ENCODE measurements at regions not wholly inside any gene's neighbourhood (a gene's known extent, or its start where the extent isn't known, plus 50 kb on each side); places are given as distances from the start of the nearest gene placed in this dataset.

GRCh38 chr4:165723051-165723795 lies 149.8 kb upstream of the TLL1 start:
- DNase-seq (ENCODE audit: low spot score) = no peak
- Histone ChIP-seq H3K79me2 (ENCODE audit: insufficient read depth, low read length) (no peaks in the 10 kb centered on the region), H3K4me1 (ENCODE audit: insufficient read depth, low read length) (no peaks in the 10 kb centered on the region), H3K9me3 (ENCODE audit: low read length) (no peaks in the 10 kb centered on the region), H3K27ac (ENCODE audit: extremely low read length, insufficient read depth, low read length) (no peak overlapping the region), H4K20me1 (ENCODE audit: insufficient read depth, low read length) (no peaks in the 10 kb centered on the region), H3K9ac (ENCODE audit: insufficient read depth, low read depth, low read length) (no peak overlapping the region), H3K4me3 (replicated peaks in 1 of 3; ENCODE audit: insufficient read depth in 1 of 3, low read depth in 2 of 3, low read length in 3 of 3) (no peak overlapping the region), H3K36me3 (replicated peaks in 1 of 2; ENCODE audit: control insufficient read depth in 1 of 2, insufficient read depth in 2 of 2, low read length in 2 of 2) (no peaks in the 10 kb centered on the region), H2AFZ (ENCODE audit: low read length) (no peak overlapping the region), H3K4me2 (ENCODE audit: low read depth, low read length) (no peak overlapping the region), H3K27me3 (ENCODE audit: control insufficient read depth in 1 of 2, insufficient read depth in 2 of 2, low read length in 2 of 2) (no peaks in the 10 kb centered on the region)
- ChIA-PET CTCF (ENCODE audit: low intra/inter-chr PET ratio, low total read pairs) (no interaction called here), POLR2A (no interaction called here)
- ATAC-seq = no peak
- 28% methylated on average over 4 of the region's 4 CpGs for WGBS (ENCODE audit: low lambda C conversion rate)
- BruUV-seq (replicated peaks) = no TSS peak
- intact Hi-C loops (cut with micrococcal nuclease; ENCODE audit: unreplicated experiment) = no loop called here
- FAIRE-seq = no peak
- TF ChIP-seq ZNF639 (CRISPR knock-in tag; conservative IDR thresholded peaks at IDR 0.05) (no peak), CEBPB (IDR thresholded peaks at IDR 0.05; ENCODE audit: borderline replicate concordance, low read depth, low read length) (0 out of 2 replicates have a peak, but pooled peaks have one; percentile 25)
- in situ Hi-C loops (cut with HindIII; ENCODE audit: extremely low pct_ligation_motif_present, low pct_unique_long_range_greater_than_20kb) = no loop called here

- FAIRE-seq (no peak), ATAC-seq (no peak), DNase-seq (ENCODE audit: low spot score) (no peak)
- in situ Hi-C loops (cut with HindIII; ENCODE audit: extremely low pct_ligation_motif_present, low pct_unique_long_range_greater_than_20kb) (no loop called here), intact Hi-C loops (cut with micrococcal nuclease; ENCODE audit: unreplicated experiment) (no loop called here)
- no peaks in the 10 kb centered on the region for H3K79me2 ChIP-seq (ENCODE audit: insufficient read depth, low read length)
- H3K27me3 ChIP-seq (ENCODE audit: control insufficient read depth in 1 of 2, insufficient read depth in 2 of 2, low read length in 2 of 2) = no peaks in the 10 kb centered on the region
- WGBS (ENCODE audit: low lambda C conversion rate) = 9% methylated on average over 2 of the region's 2 CpGs
- TF ChIP-seq HIC2 (CRISPR knock-in tag; IDR thresholded peaks at IDR 0.05; ENCODE audit: low read depth) (no peak), SP140L (CRISPR knock-in tag; IDR thresholded peaks at IDR 0.05; ENCODE audit: borderline replicate concordance) (no peak), SPEN (CRISPR knock-in tag; IDR thresholded peaks at IDR 0.05; ENCODE audit: low read depth) (no peak), CC2D1A (CRISPR knock-in tag; IDR thresholded peaks at IDR 0.05) (no peak), ZNF850 (CRISPR knock-in tag; conservative IDR thresholded peaks at IDR 0.05) (no peak), NR2C2 (CRISPR knock-in tag; IDR thresholded peaks at IDR 0.05; ENCODE audit: borderline replicate concordance) (no peak), IKZF4 (CRISPR knock-in tag; IDR thresholded peaks at IDR 0.05; ENCODE audit: borderline replicate concordance, low read depth, not compliant biosample characterization) (no peak), ZBTB33 (CRISPR knock-in tag; IDR thresholded peaks at IDR 0.05) (no peak), KLF16 (CRISPR knock-in tag; IDR thresholded peaks at IDR 0.05) (no peak)
- H3K9me3 ChIP-seq (ENCODE audit: low read length) = no peaks in the 10 kb centered on the region
- POLR2A ChIA-PET = no interaction called here
- no peak overlapping the region for H3K4me3 ChIP-seq (replicated peaks in 1 of 3; ENCODE audit: insufficient read depth in 1 of 3, low read depth in 2 of 3, low read length in 3 of 3)
- no peaks in the 10 kb centered on the region for H3K4me1 ChIP-seq (ENCODE audit: insufficient read depth, low read length)
- no peak overlapping the region for H3K9ac ChIP-seq (ENCODE audit: insufficient read depth, low read depth, low read length)
- H3K36me3 ChIP-seq (replicated peaks in 1 of 2; ENCODE audit: control insufficient read depth in 1 of 2, insufficient read depth in 2 of 2, low read length in 2 of 2) = no peaks in the 10 kb centered on the region
- no TSS peak for BruUV-seq (replicated peaks)
- H2AFZ ChIP-seq (ENCODE audit: low read length) = no peak overlapping the region
- H3K4me2 ChIP-seq (ENCODE audit: low read depth, low read length) = no peak overlapping the region
- CTCF ChIA-PET (ENCODE audit: low intra/inter-chr PET ratio, low total read pairs) = no interaction called here
- no peaks in the 10 kb centered on the region for H4K20me1 ChIP-seq (ENCODE audit: insufficient read depth, low read length)
- H3K27ac ChIP-seq (ENCODE audit: extremely low read length, insufficient read depth, low read length) = no peak overlapping the region
Measured at GRCh38 chr4:165724786-165725185, 148.3 kb upstream of the TLL1 start.
